NOMO-1 treated with DMSO at 0.1 percent for 48 hours (cell line): ENCODE measurements at regions not wholly inside any gene's neighbourhood (a gene's known extent, or its start where the extent isn't known, plus 50 kb on each side); places are given as distances from the start of the nearest gene placed in this dataset.

Source experiments
- DNase-seq: peaks from one replicate; lab custom pipeline; 2025; ENCODE audit not compliant: unreplicated experiment; lab: John Stamatoyannopoulos, UW

- DNase-seq, result no peak
Measured at GRCh38 chr20:20993372-20993771, 112.8 kb downstream of the LINC00237 start.

GRCh38 chr20:20992686-20993360 is 113.3 kb downstream of the LINC00237 start:
- no peak for DNase-seq

- DNase-seq, result no peak
Measured at GRCh38 chr20:20992277-20992676, 113.9 kb downstream of the LINC00237 start.

GRCh38 chr20:20989081-20989480 is 117.1 kb downstream of the LINC00237 start:
- no peak for DNase-seq

- no peak for DNase-seq
Measured at GRCh38 chr20:20979934-20980333, 126.2 kb downstream of the LINC00237 start.

- no peak for DNase-seq
Measured at GRCh38 chr20:20977786-20978185, 128.4 kb downstream of the LINC00237 start.

GRCh38 chr20:20972490-20972889 is 133.7 kb downstream of the LINC00237 start:
- no peak for DNase-seq

GRCh38 chr20:20971810-20972209 is 134.3 kb downstream of the LINC00237 start:
- DNase-seq, result no peak

GRCh38 chr20:20970841-20971240 is 135.3 kb downstream of the LINC00237 start:
- DNase-seq, result no peak

GRCh38 chr20:20969701-20970280 is 136.4 kb downstream of the LINC00237 start:
- DNase-seq, result peak; percentile 65

GRCh38 chr20:20967564-20968184 is 138.5 kb downstream of the LINC00237 start:
- no peak for DNase-seq

- DNase-seq, result no peak
Measured at GRCh38 chr20:20966171-20966570, 140.0 kb downstream of the LINC00237 start.

GRCh38 chr20:20959031-20959755 is 147.0 kb downstream of the LINC00237 start:
- no peak for DNase-seq

- no peak for DNase-seq
Measured at GRCh38 chr20:20956513-20956931, 149.6 kb downstream of the LINC00237 start.

- no peak for DNase-seq
Measured at GRCh38 chr20:20955892-20956291, 150.3 kb downstream of the LINC00237 start.

GRCh38 chr20:20953738-20954618 is 152.2 kb downstream of the LINC00237 start:
- DNase-seq, result peak; percentile 29

GRCh38 chr20:20950620-20951019 is 155.5 kb downstream of the LINC00237 start:
- no peak for DNase-seq

GRCh38 chr20:20946122-20946759 is 159.9 kb downstream of the LINC00237 start:
- DNase-seq, result no peak

GRCh38 chr20:20941468-20941889 is 164.7 kb downstream of the LINC00237 start:
- DNase-seq, result no peak

- peak; percentile 88 for DNase-seq
Measured at GRCh38 chr20:20939006-20939405, 167.2 kb downstream of the LINC00237 start.
